ENCODE measurements at regions not wholly inside any gene's neighbourhood (a gene's known extent, or its start where the extent isn't known, plus 50 kb on each side); places are given as distances from the start of the nearest gene placed in this dataset.

DNA sequence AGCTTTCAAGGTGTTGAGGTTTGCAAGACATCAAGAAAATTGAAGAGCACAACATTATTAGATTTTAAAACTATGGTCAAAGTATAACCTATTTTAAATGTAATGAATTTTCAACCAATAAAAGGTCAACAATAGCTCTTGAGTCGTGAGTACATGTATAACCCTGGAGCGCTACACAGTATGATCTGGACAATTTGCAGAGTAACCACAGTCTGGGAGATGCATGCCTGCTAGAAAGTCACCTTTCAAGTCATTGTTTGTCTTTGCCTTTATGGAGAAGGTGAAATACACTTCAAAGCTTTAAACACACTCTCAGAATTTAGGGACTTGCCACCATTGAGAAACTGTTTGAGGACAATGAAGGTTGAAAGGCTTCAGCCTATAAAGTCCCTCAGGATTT lies 112.6 kb upstream of the ALCAM start:
- no peaks in the 10 kb centered on the region for H3K4me1 Mint-ChIP-seq
- no peaks in the 10 kb centered on the region for H3K36me3 Mint-ChIP-seq (ENCODE audit: low read depth)
- H3K4me3 Mint-ChIP-seq = no peak overlapping the region
- ChIA-PET POLR2A (no interaction called here), CTCF (interaction anchor here (0.6 kb wide), 2 partner anchors 36 to 251 kb away, joined by 3 read pairs; no protein-coding TSS in a partner anchor)
- intact Hi-C loops (cut with DNase I, micrococcal nuclease) = no loop called here
- ATAC-seq = no peak
- H3K27ac Mint-ChIP-seq = no peak overlapping the region
- H3K9me3 Mint-ChIP-seq (ENCODE audit: low read depth) = no peaks in the 10 kb centered on the region
- peaks cover 1% of the 10 kb centered on the region for H3K27me3 Mint-ChIP-seq
- no peak for DNase-seq

DNA sequence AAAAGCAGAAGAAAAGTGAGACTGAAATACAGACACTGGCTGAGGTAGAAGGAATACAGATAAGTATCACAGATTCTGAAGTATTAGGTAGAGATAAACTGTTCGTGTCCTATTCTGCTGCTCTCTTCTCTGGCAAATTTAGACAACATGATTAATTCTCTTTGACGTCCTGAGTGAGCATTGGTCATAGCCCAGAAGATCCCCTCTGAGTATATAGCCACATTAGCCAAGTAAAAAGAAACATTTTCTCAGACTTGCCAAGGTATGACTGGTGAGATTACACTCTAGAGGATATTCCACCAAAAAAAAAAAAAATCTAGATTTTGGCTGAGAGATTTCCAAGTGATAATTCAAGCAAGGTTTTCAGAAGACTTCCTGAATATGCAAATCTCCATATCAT lies 111.4 kb upstream of the ALCAM start:
- ChIA-PET CTCF (no interaction called here), POLR2A (no interaction called here)
- intact Hi-C loops (cut with DNase I, micrococcal nuclease) = no loop called here
- peaks cover 1% of the 10 kb centered on the region for H3K27me3 Mint-ChIP-seq
- no peak overlapping the region for H3K4me3 Mint-ChIP-seq
- H3K27ac Mint-ChIP-seq = no peak overlapping the region
- DNase-seq (no peak), ATAC-seq (no peak)
- H3K4me1 Mint-ChIP-seq = no peaks in the 10 kb centered on the region
- H3K36me3 Mint-ChIP-seq (ENCODE audit: low read depth) = no peaks in the 10 kb centered on the region
- no peaks in the 10 kb centered on the region for H3K9me3 Mint-ChIP-seq (ENCODE audit: low read depth)

DNA sequence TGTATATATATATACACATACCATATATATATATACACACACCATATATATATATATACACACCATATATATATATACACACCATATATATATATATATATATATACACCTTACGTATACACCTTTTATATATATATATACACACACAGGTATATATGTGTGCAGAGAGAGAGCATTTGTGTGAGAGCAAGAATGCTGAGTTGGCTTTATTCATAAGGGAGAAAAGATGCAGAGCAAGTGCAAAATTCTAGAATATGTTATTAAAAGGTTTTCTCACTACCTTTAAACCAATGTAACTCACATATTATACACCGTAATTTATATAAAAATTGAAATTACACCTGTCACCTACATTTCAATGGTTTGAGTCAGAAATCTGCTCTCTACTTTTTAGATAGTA lies 107.2 kb upstream of the ALCAM start:
- ChIA-PET CTCF (no interaction called here), POLR2A (no interaction called here)
- Mint-ChIP-seq H3K4me3 (no peak overlapping the region), H3K36me3 (ENCODE audit: low read depth) (no peaks in the 10 kb centered on the region), H3K27me3 (no peaks in the 10 kb centered on the region), H3K4me1 (no peaks in the 10 kb centered on the region), H3K27ac (no peak overlapping the region), H3K9me3 (ENCODE audit: low read depth) (no peaks in the 10 kb centered on the region)
- ATAC-seq = no peak
- DNase-seq = no peak
- intact Hi-C loops (cut with DNase I, micrococcal nuclease) = no loop called here

- ChIA-PET CTCF (no interaction called here), POLR2A (no interaction called here)
- Mint-ChIP-seq H3K4me1 (no peaks in the 10 kb centered on the region), H3K4me3 (no peak overlapping the region), H3K27me3 (no peaks in the 10 kb centered on the region), H3K27ac (no peak overlapping the region), H3K9me3 (ENCODE audit: low read depth) (no peaks in the 10 kb centered on the region), H3K36me3 (ENCODE audit: low read depth) (no peaks in the 10 kb centered on the region)
- intact Hi-C loops (cut with DNase I, micrococcal nuclease) = no loop called here
- ATAC-seq (no peak), DNase-seq (no peak)
These were observed 106.3 kb upstream of the ALCAM start for GRCh38 chr3:105260385-105260784.

GRCh38 chr3:105274536-105274935 lies 92.2 kb upstream of the ALCAM start:
- intact Hi-C loops (cut with DNase I, micrococcal nuclease) = no loop called here
- H3K36me3 Mint-ChIP-seq (ENCODE audit: low read depth) = no peaks in the 10 kb centered on the region
- no peak overlapping the region for H3K27ac Mint-ChIP-seq
- no peak for ATAC-seq
- no peaks in the 10 kb centered on the region for H3K27me3 Mint-ChIP-seq
- H3K4me1 Mint-ChIP-seq = no peaks in the 10 kb centered on the region
- ChIA-PET CTCF (no interaction called here), POLR2A (no interaction called here)
- no peak overlapping the region for H3K4me3 Mint-ChIP-seq
- H3K9me3 Mint-ChIP-seq (ENCODE audit: low read depth) = no peaks in the 10 kb centered on the region
- no peak for DNase-seq

- Mint-ChIP-seq H3K9me3 (ENCODE audit: low read depth) (no peaks in the 10 kb centered on the region), H3K4me1 (no peaks in the 10 kb centered on the region), H3K27ac (no peak overlapping the region), H3K27me3 (peaks cover 2% of the 10 kb centered on the region), H3K36me3 (ENCODE audit: low read depth) (no peaks in the 10 kb centered on the region), H3K4me3 (no peak overlapping the region)
- POLR2A ChIA-PET = no interaction called here
- no peak for ATAC-seq
- no peak for DNase-seq
- intact Hi-C loops (cut with DNase I, micrococcal nuclease) = no loop called here
- CTCF ChIA-PET = no interaction called here
These were observed 91.8 kb upstream of the ALCAM start for GRCh38 chr3:105274958-105275357.

DNA sequence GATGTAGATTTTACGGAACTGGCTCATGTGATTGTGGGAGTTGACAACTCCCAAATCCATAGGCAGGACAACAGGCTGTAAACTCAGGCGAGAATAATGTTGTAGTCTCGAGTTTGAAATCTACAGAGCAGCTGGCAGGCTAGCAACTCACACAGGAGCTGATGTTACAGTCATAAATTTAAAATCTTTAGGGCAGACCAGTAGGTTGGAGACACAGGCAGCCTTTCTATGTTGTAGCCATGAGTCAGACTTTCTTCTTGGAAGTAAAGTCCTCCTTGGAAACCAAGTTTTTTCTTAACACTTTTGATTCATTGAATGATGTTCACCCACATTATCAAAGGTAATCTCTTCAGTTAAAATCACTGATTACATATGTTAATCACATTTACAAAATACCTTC lies 89.1 kb upstream of the ALCAM start:
- H3K4me3 Mint-ChIP-seq = no peak overlapping the region
- H3K27me3 Mint-ChIP-seq = peaks cover 3% of the 10 kb centered on the region
- intact Hi-C loops (cut with DNase I, micrococcal nuclease) = no loop called here
- ATAC-seq (no peak), DNase-seq (no peak)
- ChIA-PET POLR2A (no interaction called here), CTCF (interaction anchor here (1.1 kb wide), 1 partner anchor 16 kb away, joined by 3 read pairs; no protein-coding TSS in a partner anchor)
- no peak overlapping the region for H3K27ac Mint-ChIP-seq
- H3K4me1 Mint-ChIP-seq = no peaks in the 10 kb centered on the region
- H3K36me3 Mint-ChIP-seq (ENCODE audit: low read depth) = no peaks in the 10 kb centered on the region
- H3K9me3 Mint-ChIP-seq (ENCODE audit: low read depth) = no peaks in the 10 kb centered on the region

- CTCF ChIA-PET = interaction anchor here (0.8 to 1.1 kb wide), 2 partner anchors 10 to 15 kb away, joined by 3 read pairs; no protein-coding TSS in a partner anchor
These were observed 88.0 kb upstream of the ALCAM start for GRCh38 chr3:105278688-105279087.

GRCh38 chr3:105281989-105282388 lies 84.7 kb upstream of the ALCAM start:
- intact Hi-C loops (cut with DNase I, micrococcal nuclease) = no loop called here
- Mint-ChIP-seq H3K27ac (no peak overlapping the region), H3K36me3 (ENCODE audit: low read depth) (no peaks in the 10 kb centered on the region), H3K4me1 (no peaks in the 10 kb centered on the region), H3K27me3 (peaks cover 3% of the 10 kb centered on the region), H3K4me3 (no peak overlapping the region), H3K9me3 (ENCODE audit: low read depth) (no peaks in the 10 kb centered on the region)
- POLR2A ChIA-PET = no interaction called here
- DNase-seq = no peak
- no peak for ATAC-seq
- CTCF ChIA-PET = no interaction called here

More at GRCh38 chr3:105278688-105279087, 88.0 kb upstream of the ALCAM start:
- H3K4me3 Mint-ChIP-seq = no peak overlapping the region
- no peaks in the 10 kb centered on the region for H3K36me3 Mint-ChIP-seq (ENCODE audit: low read depth)
- H3K27ac Mint-ChIP-seq = no peak overlapping the region
- no peak for ATAC-seq
- no peaks in the 10 kb centered on the region for H3K9me3 Mint-ChIP-seq (ENCODE audit: low read depth)
- H3K4me1 Mint-ChIP-seq = no peaks in the 10 kb centered on the region
- DNase-seq = no peak
- intact Hi-C loops (cut with DNase I, micrococcal nuclease) = no loop called here
- POLR2A ChIA-PET = no interaction called here
- peaks cover 3% of the 10 kb centered on the region for H3K27me3 Mint-ChIP-seq

GRCh38 chr3:105284876-105285275 lies 81.8 kb upstream of the ALCAM start:
- ATAC-seq (no peak), DNase-seq (no peak)
- Mint-ChIP-seq H3K36me3 (ENCODE audit: low read depth) (no peaks in the 10 kb centered on the region), H3K27ac (no peak overlapping the region), H3K4me1 (no peaks in the 10 kb centered on the region), H3K27me3 (peaks cover 3% of the 10 kb centered on the region), H3K4me3 (no peak overlapping the region), H3K9me3 (ENCODE audit: low read depth) (peaks cover 1% of the 10 kb centered on the region)
- intact Hi-C loops (cut with DNase I, micrococcal nuclease) = no loop called here
- CTCF ChIA-PET = interaction anchor here (1.4 kb wide), 1 partner anchor 8 kb away, joined by 3 read pairs; no protein-coding TSS in a partner anchor
- POLR2A ChIA-PET = no interaction called here

GRCh38 chr3:105285653-105286241 lies 81.0 kb upstream of the ALCAM start:
- H3K27ac Mint-ChIP-seq = no peak overlapping the region
- ATAC-seq (no peak), DNase-seq (no peak)
- H3K9me3 Mint-ChIP-seq (ENCODE audit: low read depth) = peaks cover 2% of the 10 kb centered on the region
- intact Hi-C loops (cut with DNase I, micrococcal nuclease) = no loop called here
- no peaks in the 10 kb centered on the region for H3K36me3 Mint-ChIP-seq (ENCODE audit: low read depth)
- no peak overlapping the region for H3K4me3 Mint-ChIP-seq
- H3K4me1 Mint-ChIP-seq = no peaks in the 10 kb centered on the region
- H3K27me3 Mint-ChIP-seq = peaks cover 5% of the 10 kb centered on the region
- ChIA-PET POLR2A (no interaction called here), CTCF (interaction anchor here (1.4 kb wide), 1 partner anchor 9 kb away, joined by 3 read pairs; no protein-coding TSS in a partner anchor)

DNA sequence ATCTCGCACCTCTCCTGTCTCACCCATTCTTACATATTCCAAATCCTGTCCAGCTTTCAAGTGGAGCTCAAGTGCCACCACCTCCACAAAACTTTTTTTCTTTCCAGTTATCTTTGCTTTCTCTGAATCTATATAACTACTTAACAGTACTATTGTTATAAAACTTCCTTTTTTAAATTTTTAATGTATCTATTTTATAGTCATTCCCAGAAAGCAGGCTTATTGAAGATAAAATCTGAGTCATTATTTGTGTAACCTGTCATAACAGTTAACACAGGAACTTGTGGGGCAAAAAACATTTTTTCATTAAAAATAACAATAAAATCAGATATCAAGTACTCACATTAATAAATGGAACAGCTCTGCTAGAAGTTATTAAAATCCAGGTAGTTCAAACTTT lies 73.3 kb upstream of the ALCAM start:
- POLR2A ChIA-PET = no interaction called here
- H3K27me3 Mint-ChIP-seq = peaks cover 3% of the 10 kb centered on the region

More for the DNA sequence above, 73.3 kb upstream of the ALCAM start:
- H3K4me1 Mint-ChIP-seq = no peaks in the 10 kb centered on the region
- no peaks in the 10 kb centered on the region for H3K36me3 Mint-ChIP-seq (ENCODE audit: low read depth)
- DNase-seq = no peak
- no peak overlapping the region for H3K27ac Mint-ChIP-seq
- peaks cover 8% of the 10 kb centered on the region for H3K9me3 Mint-ChIP-seq (ENCODE audit: low read depth)
- intact Hi-C loops (cut with DNase I, micrococcal nuclease) = no loop called here
- H3K4me3 Mint-ChIP-seq = no peak overlapping the region
- no peak for ATAC-seq
- CTCF ChIA-PET = interaction anchor here (1.2 kb wide), 1 partner anchor 15 kb away, joined by 3 read pairs; no protein-coding TSS in a partner anchor
